ENCODE measurements at regions not wholly inside any gene's neighbourhood (a gene's known extent, or its start where the extent isn't known, plus 50 kb on each side); places are given as distances from the start of the nearest gene placed in this dataset.
"Not testable (repeated sequence)": the region's sequence is repeated elsewhere in the genome, so short reads cannot be mapped to it uniquely, and the experiment has no call there.

- Histone ChIP-seq H3K27me3 (ENCODE audit: insufficient read depth, low read length) (no peaks in the 10 kb centered on the region), H3K4me3 (ENCODE audit: low read length) (no peak overlapping the region), H3K4me1 (ENCODE audit: insufficient read depth, low read length) (no peaks in the 10 kb centered on the region), H3K9me3 (ENCODE audit: low read depth, low read length) (no peaks in the 10 kb centered on the region)
These were observed 736.3 kb downstream of the TAF11L14 start for GRCh38 chr5:18370531-18370930.

GRCh38 chr5:18375641-18376040, 741.4 kb downstream of the TAF11L14 start:
- no peaks in the 10 kb centered on the region for H3K27me3 ChIP-seq (ENCODE audit: insufficient read depth, low read length)
- H3K4me3 ChIP-seq (ENCODE audit: low read length) = no peak overlapping the region
- H3K9me3 ChIP-seq (ENCODE audit: low read depth, low read length) = no peaks in the 10 kb centered on the region
- H3K4me1 ChIP-seq (ENCODE audit: insufficient read depth, low read length) = no peaks in the 10 kb centered on the region

GRCh38 chr5:18378066-18378465, 743.8 kb downstream of the TAF11L14 start:
- H3K4me3 ChIP-seq (ENCODE audit: low read length) = no peak overlapping the region
- H3K4me1 ChIP-seq (ENCODE audit: insufficient read depth, low read length) = no peaks in the 10 kb centered on the region
- H3K27me3 ChIP-seq (ENCODE audit: insufficient read depth, low read length) = no peaks in the 10 kb centered on the region
- no peaks in the 10 kb centered on the region for H3K9me3 ChIP-seq (ENCODE audit: low read depth, low read length)

GRCh38 chr5:18379189-18379588, 744.9 kb downstream of the TAF11L14 start:
- no peak overlapping the region for H3K4me3 ChIP-seq (ENCODE audit: low read length)
- no peaks in the 10 kb centered on the region for H3K27me3 ChIP-seq (ENCODE audit: insufficient read depth, low read length)

GRCh38 chr5:18380729-18381362, 746.6 kb downstream of the TAF11L14 start:
- H3K9me3 ChIP-seq (ENCODE audit: low read depth, low read length) = no peaks in the 10 kb centered on the region
- no peaks in the 10 kb centered on the region for H3K4me1 ChIP-seq (ENCODE audit: insufficient read depth, low read length)
- no peaks in the 10 kb centered on the region for H3K27me3 ChIP-seq (ENCODE audit: insufficient read depth, low read length)
- H3K4me3 ChIP-seq (ENCODE audit: low read length) = no peak overlapping the region

More at GRCh38 chr5:18379189-18379588, 744.9 kb downstream of the TAF11L14 start:
- Histone ChIP-seq H3K4me1 (ENCODE audit: insufficient read depth, low read length) (no peaks in the 10 kb centered on the region), H3K9me3 (ENCODE audit: low read depth, low read length) (no peaks in the 10 kb centered on the region)

- Histone ChIP-seq H3K9me3 (ENCODE audit: low read depth, low read length) (no peaks in the 10 kb centered on the region), H3K4me1 (ENCODE audit: insufficient read depth, low read length) (no peaks in the 10 kb centered on the region), H3K27me3 (ENCODE audit: insufficient read depth, low read length) (no peaks in the 10 kb centered on the region), H3K4me3 (ENCODE audit: low read length) (no peak overlapping the region)
These were observed 759.5 kb downstream of the TAF11L14 start for GRCh38 chr5:18393565-18394442.

GRCh38 chr5:18394443-18394804, 760.2 kb downstream of the TAF11L14 start:
- no peaks in the 10 kb centered on the region for H3K27me3 ChIP-seq (ENCODE audit: insufficient read depth, low read length)
- H3K4me1 ChIP-seq (ENCODE audit: insufficient read depth, low read length) = no peaks in the 10 kb centered on the region
- no peak overlapping the region for H3K4me3 ChIP-seq (ENCODE audit: low read length)
- no peaks in the 10 kb centered on the region for H3K9me3 ChIP-seq (ENCODE audit: low read depth, low read length)

- no peaks in the 10 kb centered on the region for H3K27me3 ChIP-seq (ENCODE audit: insufficient read depth, low read length)
- no peak overlapping the region for H3K4me3 ChIP-seq (ENCODE audit: low read length)
- no peaks in the 10 kb centered on the region for H3K9me3 ChIP-seq (ENCODE audit: low read depth, low read length)
- H3K4me1 ChIP-seq (ENCODE audit: insufficient read depth, low read length) = no peaks in the 10 kb centered on the region
These were observed 761.2 kb downstream of the TAF11L14 start for GRCh38 chr5:18395126-18396110.

GRCh38 chr5:18397371-18397770, 763.1 kb downstream of the TAF11L14 start:
- no peak overlapping the region for H3K4me3 ChIP-seq (ENCODE audit: low read length)
- H3K4me1 ChIP-seq (ENCODE audit: insufficient read depth, low read length) = no peaks in the 10 kb centered on the region
- no peaks in the 10 kb centered on the region for H3K27me3 ChIP-seq (ENCODE audit: insufficient read depth, low read length)
- H3K9me3 ChIP-seq (ENCODE audit: low read depth, low read length) = no peaks in the 10 kb centered on the region

GRCh38 chr5:18397891-18398290, 763.6 kb downstream of the TAF11L14 start:
- no peaks in the 10 kb centered on the region for H3K4me1 ChIP-seq (ENCODE audit: insufficient read depth, low read length)
- no peaks in the 10 kb centered on the region for H3K9me3 ChIP-seq (ENCODE audit: low read depth, low read length)
- no peak overlapping the region for H3K4me3 ChIP-seq (ENCODE audit: low read length)
- no peaks in the 10 kb centered on the region for H3K27me3 ChIP-seq (ENCODE audit: insufficient read depth, low read length)

GRCh38 chr5:18399461-18400327, 765.4 kb downstream of the TAF11L14 start:
- H3K9me3 ChIP-seq (ENCODE audit: low read depth, low read length); H3K4me1 ChIP-seq (ENCODE audit: insufficient read depth, low read length); H3K27me3 ChIP-seq (ENCODE audit: insufficient read depth, low read length); H3K4me3 ChIP-seq (ENCODE audit: low read length): not testable (repeated sequence)

GRCh38 chr5:18403141-18403540, 768.9 kb downstream of the TAF11L14 start:
- H3K4me1 ChIP-seq (ENCODE audit: insufficient read depth, low read length) = no peaks in the 10 kb centered on the region
- H3K9me3 ChIP-seq (ENCODE audit: low read depth, low read length) = no peaks in the 10 kb centered on the region
- no peaks in the 10 kb centered on the region for H3K27me3 ChIP-seq (ENCODE audit: insufficient read depth, low read length)
- no peak overlapping the region for H3K4me3 ChIP-seq (ENCODE audit: low read length)

- Histone ChIP-seq H3K4me1 (ENCODE audit: insufficient read depth, low read length) (no peaks in the 10 kb centered on the region), H3K9me3 (ENCODE audit: low read depth, low read length) (no peaks in the 10 kb centered on the region), H3K4me3 (ENCODE audit: low read length) (no peak overlapping the region), H3K27me3 (ENCODE audit: insufficient read depth, low read length) (no peaks in the 10 kb centered on the region)
These were observed 769.7 kb downstream of the TAF11L14 start for GRCh38 chr5:18403941-18404438.

- H3K4me3 ChIP-seq (ENCODE audit: low read length) = no peak overlapping the region
- no peaks in the 10 kb centered on the region for H3K4me1 ChIP-seq (ENCODE audit: insufficient read depth, low read length)
- no peaks in the 10 kb centered on the region for H3K27me3 ChIP-seq (ENCODE audit: insufficient read depth, low read length)
- no peaks in the 10 kb centered on the region for H3K9me3 ChIP-seq (ENCODE audit: low read depth, low read length)
These were observed 786.5 kb downstream of the TAF11L14 start for GRCh38 chr5:18420711-18421110.
